OCI-LY1 (cell line): ENCODE measurements at regions not wholly inside any gene's neighbourhood (a gene's known extent, or its start where the extent isn't known, plus 50 kb on each side); places are given as distances from the start of the nearest gene placed in this dataset.

Experiments
- H2AFZ ChIP-seq: fragments of 200-600 bp; sonication (generic), shearing (Covaris generic); 2 replicates; pipeline ENCODE4 v1.6.0; 2014; ENCODE audit warnings: antibody characterized with exemption, mild to moderate bottlenecking, low read length
- H3F3A ChIP-seq: fragments of 200-600 bp; sonication (generic), shearing (Covaris generic); 2 replicates; pipeline ENCODE4 v1.6.0; 2014; ENCODE audit warnings: mild to moderate bottlenecking, antibody characterized with exemption, low read length, moderate library complexity; ENCODE audit not compliant: insufficient read depth
- H3K27ac ChIP-seq: fragments of 200-600 bp; sonication (generic); 2 replicates; pipeline ENCODE4 v1.5.1; 2014; ENCODE audit warnings: low read length, mixed run types, mild to moderate bottlenecking, low read depth; ENCODE audit not compliant: poor library complexity, severe bottlenecking
- H3K27me3 ChIP-seq: fragments of 200-600 bp; sonication (generic); 2 replicates; pipeline ENCODE4 v1.6.0; 2014; ENCODE audit warnings: antibody characterized with exemption, mild to moderate bottlenecking, low read length, moderate library complexity; ENCODE audit not compliant: insufficient read depth
- H3K36me3 ChIP-seq: fragments of 200-600 bp; sonication (generic); 2 replicates; pipeline ENCODE4 v1.6.1; 2014; ENCODE audit warnings: mild to moderate bottlenecking, antibody characterized with exemption, low read length, moderate library complexity, mixed read lengths; ENCODE audit not compliant: insufficient read depth
- H3K4me1 ChIP-seq: fragments of 200-600 bp; sonication (generic); 2 replicates; pipeline ENCODE4 v1.5.1; 2014; ENCODE audit warnings: mild to moderate bottlenecking, low read length, moderate library complexity; ENCODE audit not compliant: insufficient read depth, severe bottlenecking
- H3K4me2 ChIP-seq: fragments of 200-600 bp; sonication (generic), shearing (Covaris generic); 2 replicates; pipeline ENCODE4 v1.6.1; 2014; ENCODE audit warnings: low read length
- H3K4me3 ChIP-seq: fragments of 200-600 bp; sonication (generic); 2 replicates; pipeline ENCODE4 v1.5.1; 2014; ENCODE audit warnings: low read length, low read depth, mild to moderate bottlenecking, mixed read lengths; ENCODE audit not compliant: poor library complexity, severe bottlenecking
- H3K79me2 ChIP-seq: fragments of 200-600 bp; shearing (Covaris generic); 2 replicates; pipeline ENCODE4 v1.6.1; 2016; ENCODE audit warnings: mixed run types, low read length, mixed read lengths; ENCODE audit not compliant: insufficient read depth
- H3K9ac ChIP-seq: fragments of 200-600 bp; sonication (generic), shearing (Covaris generic); 2 replicates; pipeline ENCODE4 v1.6.1; 2014; ENCODE audit warnings: mild to moderate bottlenecking, low read length, mixed read lengths
- H3K9me2 ChIP-seq: fragments of 200-600 bp; sonication (generic), shearing (Covaris generic); 2 replicates; pipeline ENCODE4 v1.6.1; 2014; ENCODE audit warnings: low read depth, mild to moderate bottlenecking, low read length, mixed read lengths
- H3K9me3 ChIP-seq: fragments of 200-600 bp; shearing (Covaris generic); 2 replicates; pipeline ENCODE4 v1.6.1; 2014; ENCODE audit warnings: low read length, mixed read lengths
- H4K20me1 ChIP-seq: fragments of 200-600 bp; sonication (generic), shearing (Covaris generic); 2 replicates; pipeline ENCODE4 v1.6.0; 2016; ENCODE audit warnings: mild to moderate bottlenecking, low read length; ENCODE audit not compliant: insufficient read depth
- CTCF ChIP-seq: fragments of 200-600 bp; sonication (generic), shearing (Covaris generic); IDR thresholded peaks from 2 replicates; pipeline ENCODE4 v1.5.1; 2017; ENCODE audit warnings: mild to moderate bottlenecking, antibody characterized with exemption, low read length, moderate library complexity, mixed read lengths
- EZH2 ChIP-seq: fragments of 200-600 bp; sonication (generic), shearing (Covaris generic); IDR thresholded peaks from 2 replicates; pipeline ENCODE4 v1.8.0; 2017; ENCODE audit warnings: borderline replicate concordance, mixed run types, mild to moderate bottlenecking, antibody characterized with exemption, low read length, moderate library complexity, mixed read lengths

GRCh38 chr9:23011669-23012068 lies 565.0 kb downstream of the DMRTA1 start:
- no peaks in the 10 kb centered on the region for H3K4me1 ChIP-seq
- TF ChIP-seq EZH2 = no peak
- no peak for TF ChIP-seq CTCF
- no peaks in the 10 kb centered on the region for H3F3A ChIP-seq
- no peaks in the 10 kb centered on the region for H3K27me3 ChIP-seq
- H3K36me3 ChIP-seq = no peaks in the 10 kb centered on the region
- H3K4me2 ChIP-seq = no peak overlapping the region
- no peaks in the 10 kb centered on the region for H3K9me2 ChIP-seq
- no peak overlapping the region for H2AFZ ChIP-seq
- H3K9ac ChIP-seq = no peak overlapping the region
- no peaks in the 10 kb centered on the region for H4K20me1 ChIP-seq
- H3K4me3 ChIP-seq = no peak overlapping the region
- H3K79me2 ChIP-seq = no peaks in the 10 kb centered on the region
- no peaks in the 10 kb centered on the region for H3K9me3 ChIP-seq
- H3K27ac ChIP-seq = no peak overlapping the region

- Histone ChIP-seq H3K79me2 (no peaks in the 10 kb centered on the region), H4K20me1 (no peaks in the 10 kb centered on the region), H3K9me3 (no peaks in the 10 kb centered on the region), H3K4me1 (no peaks in the 10 kb centered on the region), H3F3A (no peaks in the 10 kb centered on the region), H3K4me3 (no peak overlapping the region), H3K27me3 (no peaks in the 10 kb centered on the region), H3K9me2 (no peaks in the 10 kb centered on the region), H3K36me3 (no peaks in the 10 kb centered on the region), H2AFZ (no peak overlapping the region), H3K4me2 (no peak overlapping the region), H3K27ac (no peak overlapping the region), H3K9ac (no peak overlapping the region)
- no peak for TF ChIP-seq EZH2
- no peak for TF ChIP-seq CTCF
Observed at GRCh38 chr9:23015557-23015956, 568.9 kb downstream of the DMRTA1 start.

GRCh38 chr9:23036416-23036815 lies 589.8 kb downstream of the DMRTA1 start:
- TF ChIP-seq EZH2 = no peak
- TF ChIP-seq CTCF = no peak
- no peaks in the 10 kb centered on the region for H3K36me3 ChIP-seq
- no peaks in the 10 kb centered on the region for H3K27me3 ChIP-seq
- no peaks in the 10 kb centered on the region for H3K9me2 ChIP-seq
- H3K4me2 ChIP-seq = no peak overlapping the region
- no peak overlapping the region for H2AFZ ChIP-seq
- H3K27ac ChIP-seq = no peak overlapping the region
- H3K4me3 ChIP-seq = no peak overlapping the region
- H3K9me3 ChIP-seq = no peaks in the 10 kb centered on the region
- no peak overlapping the region for H3K9ac ChIP-seq
- no peaks in the 10 kb centered on the region for H3K79me2 ChIP-seq
- H3F3A ChIP-seq = no peaks in the 10 kb centered on the region
- no peaks in the 10 kb centered on the region for H3K4me1 ChIP-seq
- no peaks in the 10 kb centered on the region for H4K20me1 ChIP-seq
